GM12865 (cell line): ENCODE measurements at regions not wholly inside any gene's neighbourhood (a gene's known extent, or its start where the extent isn't known, plus 50 kb on each side); places are given as distances from the start of the nearest gene placed in this dataset.

ENCODE experiments used
- DNase-seq: peaks from one replicate; pipeline ENCODE4 v3.0.0; 2010; ENCODE audit warnings: low read depth
- H3K4me3 ChIP-seq: 2 replicates; pipeline ENCODE4 v1.5.1; 2011; ENCODE audit warnings: mild to moderate bottlenecking, low read depth, low read length, control low read depth
- CTCF ChIP-seq: IDR thresholded peaks from 2 replicates; pipeline ENCODE4 v1.5.1; 2011; ENCODE audit warnings: low read length, control low read depth, low read depth, inconsistent platforms; ENCODE audit not compliant: insufficient read depth; ENCODE audit errors: missing control alignments

- peak; percentile 51 for TF ChIP-seq CTCF
- H3K4me3 ChIP-seq, result no peak overlapping the region
- peak; percentile 46 for DNase-seq
Measured at GRCh38 chr1:80218112-80218511, 1211.6 kb upstream of the ADGRL4 start.

GRCh38 chr1:80217377-80217986 is 1211.0 kb upstream of the ADGRL4 start:
- no peak overlapping the region for H3K4me3 ChIP-seq
- peak; percentile 2 for DNase-seq
- peak; percentile 16 for TF ChIP-seq CTCF

GRCh38 chr1:80214888-80215540 is 1208.5 kb upstream of the ADGRL4 start:
- DNase-seq, result peak; percentile 9
- TF ChIP-seq CTCF, result no peak
- no peak overlapping the region for H3K4me3 ChIP-seq

GRCh38 chr1:80212948-80213347 is 1206.4 kb upstream of the ADGRL4 start:
- H3K4me3 ChIP-seq, result no peak overlapping the region
- no peak for TF ChIP-seq CTCF
- DNase-seq, result no peak

- no peak overlapping the region for H3K4me3 ChIP-seq
- TF ChIP-seq CTCF, result no peak
- DNase-seq, result no peak
Measured at GRCh38 chr1:80211691-80212380, 1205.3 kb upstream of the ADGRL4 start.

- DNase-seq, result no peak
- no peak overlapping the region for H3K4me3 ChIP-seq
Measured at GRCh38 chr1:80202118-80202517, 1195.6 kb upstream of the ADGRL4 start.

More at GRCh38 chr1:80202118-80202517, 1195.6 kb upstream of the ADGRL4 start:
- no peak for TF ChIP-seq CTCF
